HepG2 (cell line): ENCODE measurements at regions not wholly inside any gene's neighbourhood (a gene's known extent, or its start where the extent isn't known, plus 50 kb on each side); places are given as distances from the start of the nearest gene placed in this dataset.
"Not testable (repeated sequence)": the region's sequence is repeated elsewhere in the genome, so short reads cannot be mapped to it uniquely, and the experiment has no call there.

ENCODE experiments used
- ATAC-seq: fragments of 200-7000 bp; cut with Tn5 transposase; 3 replicates; pipeline ENCODE4 v1.9.1; 2020; ENCODE audit warnings: mild to moderate bottlenecking, moderate library complexity
- BruUV-seq: library from RNA; stranded (reverse); fragments of 400-500 nt; replicated peaks from 2 replicates; lab custom pipeline; 2021; lab: Mats Ljungman, UMichigan
- CTCF ChIA-PET: fragments of 300-600 bp; formaldehyde crosslinking; extraction: SDS; loops from one replicate; lab custom pipeline; 2021; ENCODE audit warnings: low total read pairs, inconsistent platforms, low intra/inter-chr PET ratio; lab: Yijun Ruan, JAX
- POLR2A ChIA-PET: fragments of 350-600 bp; sonication (Branson Sonifier 250); formaldehyde crosslinking; loops from one replicate; lab custom pipeline; 2020; ENCODE audit warnings: antibody characterized with exemption, inconsistent platforms; lab: Yijun Ruan, JAX
- DNase-seq: peaks from one replicate; pipeline ENCODE4 v3.0.0-alpha.2; 2015; ENCODE audit warnings: low spot score
- FAIRE-seq: peaks from 3 replicates; lab custom pipeline; 2011; peaks lifted over from hg19 to GRCh38; lab: Jason Lieb, UNC
- H2AFZ ChIP-seq: one replicate; pipeline ENCODE4 v1.6.1; 2011; ENCODE audit warnings: low read length, inconsistent platforms
- H3K27ac ChIP-seq: fragments of 300-600 bp; 3 replicates; pipeline ENCODE4 v1.8.0; 2011; ENCODE audit warnings: mixed run types, mild to moderate bottlenecking, mixed read lengths, low read length, inconsistent platforms; ENCODE audit not compliant: insufficient read depth; ENCODE audit errors: extremely low read length
- H3K27me3 ChIP-seq, 2 experiments: fragments of 200-600 bp in 1 of 2; 2 replicates in 1 of 2; 3 replicates in 1 of 2; pipeline versions ENCODE4 v1.6.0 to v1.8.0; 2011; ENCODE audit warnings: low read length in 2 of 2, mild to moderate bottlenecking in 2 of 2, moderate library complexity in 2 of 2, inconsistent platforms in 1 of 2; ENCODE audit not compliant: insufficient read depth in 2 of 2, control insufficient read depth in 1 of 2
- H3K36me3 ChIP-seq, 2 experiments: fragments of 200-600 bp in 1 of 2; replicated peaks in 1 of 2; 2 replicates in 1 of 2; 3 replicates in 1 of 2; pipeline versions ENCODE4 v1.5.1 to v1.8.0; 2011; ENCODE audit warnings: low read length in 2 of 2, inconsistent platforms in 1 of 2; ENCODE audit not compliant: insufficient read depth in 2 of 2, control insufficient read depth in 1 of 2
- H3K4me1 ChIP-seq: 2 replicates; pipeline ENCODE4 v1.5.1; 2012; ENCODE audit warnings: low read length, inconsistent platforms; ENCODE audit not compliant: insufficient read depth
- H3K4me2 ChIP-seq: 2 replicates; pipeline ENCODE4 v1.6.0; 2011; ENCODE audit warnings: low read depth, low read length, inconsistent platforms
- H3K4me3 ChIP-seq, 3 experiments: fragments of 200-600 bp in 1 of 3; sonication (generic), shearing (Covaris generic) in 1 of 3; replicated peaks in 1 of 3; 2 replicates each; pipeline ENCODE4 v1.5.1; 2011 to 2016; ENCODE audit warnings: low read length in 3 of 3, inconsistent platforms in 2 of 3, low read depth in 2 of 3, mild to moderate bottlenecking in 2 of 3, control low read depth in 1 of 3, mixed read lengths in 1 of 3; ENCODE audit not compliant: insufficient read depth in 1 of 3
- H3K79me2 ChIP-seq: one replicate; pipeline ENCODE4 v1.6.1; 2011; ENCODE audit warnings: low read length, inconsistent platforms; ENCODE audit not compliant: insufficient read depth
- H3K9ac ChIP-seq: 2 replicates; pipeline ENCODE4 v1.6.0; 2011; ENCODE audit warnings: mild to moderate bottlenecking, low read depth, low read length, inconsistent platforms; ENCODE audit not compliant: insufficient read depth
- H3K9me3 ChIP-seq: 2 replicates; pipeline ENCODE4 v1.5.1; 2012; ENCODE audit warnings: mild to moderate bottlenecking, low read length
- H4K20me1 ChIP-seq: 2 replicates; pipeline ENCODE4 v1.6.0; 2011; ENCODE audit warnings: inconsistent platforms, mild to moderate bottlenecking, low read length, moderate library complexity; ENCODE audit not compliant: insufficient read depth
- DDIT3 ChIP-seq: sonication (generic); formaldehyde crosslinking; IDR thresholded peaks from 2 replicates; pipeline ENCODE4 v1.4.0; 2020; ENCODE audit warnings: mild to moderate bottlenecking, missing genetic modification reagents
- EHMT2 ChIP-seq: fragments of 200-600 bp; sonication (generic); IDR thresholded peaks from 2 replicates; pipeline ENCODE4 v1.7.0; 2017; ENCODE audit warnings: antibody characterized with exemption, low read depth, low read length, borderline replicate concordance
- ETV5 ChIP-seq: IDR thresholded peaks from 2 replicates; pipeline ENCODE4 v1.6.1; 2018; ENCODE audit warnings: missing biosample characterization, missing genetic modification reagents, inconsistent platforms, borderline replicate concordance
- FOSL2 ChIP-seq: sonication (generic); formaldehyde crosslinking; IDR thresholded peaks from 2 replicates; pipeline ENCODE4 v1.4.0; 2020; ENCODE audit warnings: missing genetic modification reagents
- HOXA3 ChIP-seq: sonication (generic); formaldehyde crosslinking; IDR thresholded peaks from 2 replicates; pipeline ENCODE4 v1.5.0; 2020; ENCODE audit warnings: missing genetic modification reagents
- KLF12 ChIP-seq: sonication (generic); formaldehyde crosslinking; IDR thresholded peaks from 2 replicates; pipeline ENCODE4 v1.4.0; 2020; ENCODE audit warnings: missing genetic modification reagents, borderline replicate concordance
- KLF16 ChIP-seq, 2 experiments: sonication (generic) in 1 of 2; formaldehyde crosslinking in 1 of 2; IDR thresholded peaks; 2 replicates each; pipeline versions ENCODE4 v1.6.1 to v1.8.0; 2016 to 2023; ENCODE audit warnings: missing genetic modification reagents in 2 of 2, missing compliant biosample characterization in 1 of 2
- MAFG ChIP-seq: sonication (generic); formaldehyde crosslinking; IDR thresholded peaks from 2 replicates; pipeline ENCODE4 v1.5.1; 2020; ENCODE audit warnings: mild to moderate bottlenecking, missing genetic modification reagents
- RFX5 ChIP-seq: IDR thresholded peaks from 2 replicates; pipeline ENCODE4 v1.6.1; 2011; ENCODE audit warnings: low read depth, low read length, improper control_type of control experiment
- SCMH1 ChIP-seq: sonication (generic); formaldehyde crosslinking; IDR thresholded peaks from 2 replicates; pipeline ENCODE4 v1.9.0; 2021; ENCODE audit warnings: missing genetic modification reagents, mild to moderate bottlenecking, borderline replicate concordance
- ZFP1 ChIP-seq: IDR thresholded peaks from 2 replicates; pipeline ENCODE4 v1.6.1; 2016
- ZFP36L1 ChIP-seq: sonication (generic); formaldehyde crosslinking; IDR thresholded peaks from 2 replicates; pipeline ENCODE4 v1.8.0; 2022; ENCODE audit warnings: mild to moderate bottlenecking, missing genetic modification reagents, moderate library complexity
- ZNF180 ChIP-seq: sonication (generic); formaldehyde crosslinking; IDR thresholded peaks from 2 replicates; pipeline ENCODE4 v1.4.0; 2020; ENCODE audit warnings: low read depth, missing genetic modification reagents, borderline replicate concordance
- ZNF20 ChIP-seq: sonication (generic); formaldehyde crosslinking; IDR thresholded peaks from 2 replicates; pipeline ENCODE4 v1.4.0; 2020; ENCODE audit warnings: mild to moderate bottlenecking, moderate library complexity, missing genetic modification reagents
- ZNF280B ChIP-seq: sonication (generic); formaldehyde crosslinking; IDR thresholded peaks from 2 replicates; pipeline ENCODE4 v1.5.0; 2020; ENCODE audit warnings: missing genetic modification reagents, mild to moderate bottlenecking, borderline replicate concordance
- ZNF30 ChIP-seq: sonication (generic); formaldehyde crosslinking; IDR thresholded peaks from 2 replicates; pipeline ENCODE4 v1.5.0; 2020; ENCODE audit warnings: mild to moderate bottlenecking, missing genetic modification reagents
- ZNF414 ChIP-seq: sonication (generic); formaldehyde crosslinking; IDR thresholded peaks from 2 replicates; pipeline ENCODE4 v1.5.0; 2020; ENCODE audit warnings: missing genetic modification reagents
- ZNF724P ChIP-seq: sonication (generic); formaldehyde crosslinking; IDR thresholded peaks from 2 replicates; pipeline ENCODE4 v1.8.0; 2022; ENCODE audit warnings: missing genetic modification reagents, borderline replicate concordance
- WGBS: methylation state at CpG from one replicate; pipeline ENCODE4 v1.1.6; 2017; ENCODE audit warnings: low lambda C conversion rate; 5-methylcytosine and 5-hydroxymethylcytosine counted together
- in situ Hi-C: cut with HindIII; loops from 2 replicates; pipeline ENCODE4 v1.10.0; 2017; ENCODE audit warnings: low pct_unique_long_range_greater_than_20kb; ENCODE audit not compliant: extremely low pct_ligation_motif_present
- intact Hi-C: fragments of 100-400 bp; cut with micrococcal nuclease; formaldehyde crosslinking; loops from one replicate; pipeline ENCODE4 v1.10.0; 2022; ENCODE audit not compliant: unreplicated experiment

- H3K9me3 ChIP-seq, BruUV-seq, H3K9ac ChIP-seq, H3K4me1 ChIP-seq, in situ Hi-C loops, H4K20me1 ChIP-seq, POLR2A ChIA-PET, H3K27ac ChIP-seq, H3K36me3 ChIP-seq, intact Hi-C loops, H3K4me3 ChIP-seq, DNase-seq, H2AFZ ChIP-seq, H3K79me2 ChIP-seq, CTCF ChIA-PET, H3K4me2 ChIP-seq, H3K27me3 ChIP-seq, ATAC-seq, FAIRE-seq: not testable (repeated sequence)
- WGBS: 32% methylated on average over 2 of the region's 2 CpGs
These were observed 136.4 kb upstream of the SMYD2 start for GRCh38 chr1:214144521-214144920.

- no peak overlapping the region for H3K4me3 ChIP-seq
- ChIA-PET POLR2A (interaction anchor here (1.7 kb wide), 1 partner anchor 96 kb away, joined by 4 read pairs; no protein-coding TSS in a partner anchor), CTCF (no interaction called here)
- in situ Hi-C loops (no loop called here), intact Hi-C loops (no loop called here)
- 4% methylated on average over 4 of the region's 4 CpGs for WGBS
- no peak overlapping the region for H2AFZ ChIP-seq
- H3K9me3 ChIP-seq: no peaks in the 10 kb centered on the region
- H3K4me1 ChIP-seq: no peaks in the 10 kb centered on the region; the same call in 1 of the 2 replicates
- BruUV-seq: no TSS peak
- FAIRE-seq (no peak), ATAC-seq (peak; percentile 85), DNase-seq (peak; percentile 43)
- no peak overlapping the region for H3K27ac ChIP-seq
- H3K27me3 ChIP-seq: peaks cover 0 to 9% of the 10 kb centered on the region in 2 experiments; a peak in 3 of 5 replicates
- no peaks in the 10 kb centered on the region for H3K36me3 ChIP-seq
- no peaks in the 10 kb centered on the region for H4K20me1 ChIP-seq
- H3K4me2 ChIP-seq: no peak overlapping the region
- H3K9ac ChIP-seq: no peak overlapping the region
- no peaks in the 10 kb centered on the region for H3K79me2 ChIP-seq
- TF ChIP-seq RFX5 (no peak), SCMH1 (CRISPR knock-in tag) (no peak), ZNF20 (no peak), MAFG (no peak), FOSL2 (peak; percentile 75), KLF16 (CRISPR knock-in tag; IDR thresholded peaks at IDR 0.05) (no peak), KLF12 (no peak), ETV5 (CRISPR knock-in tag) (no peak), ZNF414 (no peak), ZNF30 (CRISPR knock-in tag) (no peak), EHMT2 (no peak), ZFP1 (CRISPR knock-in tag) (no peak), DDIT3 (no peak), ZFP36L1 (CRISPR knock-in tag) (no peak), ZNF180 (CRISPR knock-in tag) (no peak), ZNF724P (CRISPR knock-in tag) (no peak), ZNF280B (CRISPR knock-in tag) (no peak), HOXA3 (CRISPR knock-in tag) (no peak)
These were observed 134.4 kb upstream of the SMYD2 start for GRCh38 chr1:214146523-214146922.
